AG04450 (cell line): ENCODE measurements at regions not wholly inside any gene's neighbourhood (a gene's known extent, or its start where the extent isn't known, plus 50 kb on each side); places are given as distances from the start of the nearest gene placed in this dataset.

ENCODE experiments used
- CTCF ChIA-PET: fragments of 300-600, 350-600 bp; formaldehyde crosslinking; extraction: SDS; loops from one replicate; lab custom pipeline; 2022; ENCODE audit warnings: antibody characterized with exemption, inconsistent platforms; lab: Charles Lee
- POLR2A ChIA-PET: fragments of 350-600 bp; formaldehyde crosslinking; extraction: SDS; loops from one replicate; lab custom pipeline; 2021; ENCODE audit warnings: antibody characterized with exemption, inconsistent platforms; lab: Yijun Ruan, JAX
- DNase-seq: peaks from one replicate; pipeline ENCODE4 v3.0.0-alpha.2; 2011; ENCODE audit warnings: low read depth, low spot score
- H3K27ac ChIP-seq: one replicate; pipeline ENCODE4 v1.5.1; 2012; ENCODE audit warnings: low read depth, low read length, control low read depth
- H3K27me3 ChIP-seq: one replicate; pipeline ENCODE4 v1.6.0; 2012; ENCODE audit warnings: low read length; ENCODE audit not compliant: control insufficient read depth, insufficient read depth
- H3K4me3 ChIP-seq: 2 replicates; pipeline ENCODE4 v1.5.1; 2011; ENCODE audit warnings: mild to moderate bottlenecking, low read depth, low read length, control low read depth
- H3K9me3 ChIP-seq: 2 replicates; pipeline ENCODE4 v1.5.1; 2012; ENCODE audit warnings: low read length; ENCODE audit not compliant: control insufficient read depth, insufficient read depth
- CTCF ChIP-seq: IDR thresholded peaks from 2 replicates; pipeline ENCODE4 v1.5.1; 2011; ENCODE audit warnings: low read depth, low read length, control low read depth, inconsistent platforms

- H3K27me3 ChIP-seq, result no peaks in the 10 kb centered on the region
- H3K27ac ChIP-seq, result no peak overlapping the region
- TF ChIP-seq CTCF, result no peak
- no peak for DNase-seq
- H3K9me3 ChIP-seq, result no peaks in the 10 kb centered on the region
- ChIA-PET POLR2A (no interaction called here), CTCF (no interaction called here)
- no peak overlapping the region for H3K4me3 ChIP-seq
Observed at GRCh38 chr4:157502656-157503055, 282.1 kb downstream of the GRIA2 start.

GRCh38 chr4:157459785-157460184, 239.3 kb downstream of the GRIA2 start:
- no peaks in the 10 kb centered on the region; the same call in 1 of the 2 replicates for H3K9me3 ChIP-seq
- TF ChIP-seq CTCF, result no peak
- ChIA-PET POLR2A (no interaction called here), CTCF (no interaction called here)
- DNase-seq, result no peak
- no peaks in the 10 kb centered on the region for H3K27me3 ChIP-seq
- no peak overlapping the region for H3K27ac ChIP-seq
- no peak overlapping the region for H3K4me3 ChIP-seq

- POLR2A ChIA-PET, result no interaction called here
- Histone ChIP-seq H3K27me3 (no peaks in the 10 kb centered on the region), H3K9me3 (no peaks in the 10 kb centered on the region; the same call in 1 of the 2 replicates), H3K4me3 (no peak overlapping the region), H3K27ac (no peak overlapping the region)
- CTCF ChIA-PET, result no interaction called here
- DNase-seq, result no peak
- no peak for TF ChIP-seq CTCF
Observed at GRCh38 chr4:157447195-157447594, 226.7 kb downstream of the GRIA2 start.

- no peak for TF ChIP-seq CTCF
- Histone ChIP-seq H3K27me3 (no peaks in the 10 kb centered on the region), H3K27ac (no peak overlapping the region), H3K4me3 (no peak overlapping the region), H3K9me3 (no peaks in the 10 kb centered on the region; the same call in none of the 2 replicates)
- CTCF ChIA-PET, result no interaction called here
- no peak for DNase-seq
- POLR2A ChIA-PET, result no interaction called here
Observed at GRCh38 chr4:157444014-157444413, 223.5 kb downstream of the GRIA2 start.

- no peaks in the 10 kb centered on the region; the same call in none of the 2 replicates for H3K9me3 ChIP-seq
- H3K27me3 ChIP-seq, result no peaks in the 10 kb centered on the region
- ChIA-PET CTCF (no interaction called here), POLR2A (no interaction called here)
- DNase-seq, result no peak
- TF ChIP-seq CTCF, result no peak
- H3K27ac ChIP-seq, result no peak overlapping the region
- no peak overlapping the region for H3K4me3 ChIP-seq
Observed at GRCh38 chr4:157443537-157443936, 223.0 kb downstream of the GRIA2 start.
